ENCODE measurements at regions not wholly inside any gene's neighbourhood (a gene's known extent, or its start where the extent isn't known, plus 50 kb on each side); places are given as distances from the start of the nearest gene placed in this dataset.
"Not testable (repeated sequence)": the region's sequence is repeated elsewhere in the genome, so short reads cannot be mapped to it uniquely, and the experiment has no call there.

DNA sequence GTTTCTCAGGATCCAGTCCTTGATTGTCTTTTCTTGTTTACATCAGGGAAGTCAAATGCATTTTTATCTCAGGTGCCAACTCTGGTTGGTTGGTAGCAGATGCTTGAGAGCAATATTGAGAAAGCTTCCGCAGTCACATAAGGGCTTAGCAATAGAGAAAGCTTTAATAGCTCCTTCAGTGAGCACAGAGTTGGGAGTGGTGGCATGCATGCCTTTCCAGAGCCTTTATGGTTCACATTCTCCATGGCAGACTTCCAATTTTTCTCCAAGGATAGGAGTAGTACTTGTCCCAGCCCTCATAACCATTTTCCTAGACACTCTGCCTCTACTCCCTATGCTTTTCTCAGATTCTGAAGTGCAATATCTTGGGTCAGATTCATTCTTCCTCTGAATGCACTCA lies 280.4 kb downstream of the AEBP2 start:
- DNase-seq, result no peak

DNA sequence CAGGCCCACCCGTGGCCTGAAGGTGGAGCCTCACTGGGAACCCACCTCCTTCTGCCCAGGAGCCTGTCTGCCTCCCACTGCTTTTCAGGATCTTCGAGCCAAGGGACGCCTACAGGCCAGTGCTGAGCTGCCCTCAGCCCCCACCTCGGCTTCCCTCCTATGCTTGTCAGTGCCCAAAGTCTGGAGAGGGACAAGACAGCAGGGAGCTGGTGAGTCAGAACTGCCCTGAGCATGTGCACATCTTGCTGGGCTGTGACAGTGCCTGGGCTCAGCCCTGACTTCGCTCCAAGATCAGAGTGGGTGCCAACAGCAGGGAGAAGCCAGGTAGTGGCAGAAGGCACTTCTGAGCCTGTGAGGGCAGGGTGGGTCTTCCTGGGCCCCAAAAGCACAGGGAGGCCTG lies 286.8 kb downstream of the AEBP2 start:
- DNase-seq, result no peak

DNA sequence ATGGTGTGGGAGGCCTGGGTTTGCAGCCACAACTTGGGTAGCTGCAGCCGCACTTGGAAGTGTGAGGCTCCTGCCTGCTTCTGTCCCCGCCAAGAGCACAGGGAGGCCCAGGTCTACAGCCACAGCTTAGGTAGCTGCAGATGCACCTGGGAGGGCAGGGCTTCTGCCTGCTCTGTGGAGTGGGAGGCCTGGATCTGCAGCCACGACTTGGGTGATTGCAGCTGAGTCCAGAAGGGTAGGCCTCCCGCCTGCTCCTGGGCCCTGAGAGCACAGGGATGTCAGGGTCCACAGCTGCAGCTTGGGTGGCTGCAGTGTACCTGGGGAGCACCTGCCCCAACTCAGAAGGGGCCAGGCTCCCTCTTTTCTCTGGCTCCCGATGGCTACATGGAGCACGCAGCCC lies 287.3 kb downstream of the AEBP2 start:
- no peak for DNase-seq

DNA sequence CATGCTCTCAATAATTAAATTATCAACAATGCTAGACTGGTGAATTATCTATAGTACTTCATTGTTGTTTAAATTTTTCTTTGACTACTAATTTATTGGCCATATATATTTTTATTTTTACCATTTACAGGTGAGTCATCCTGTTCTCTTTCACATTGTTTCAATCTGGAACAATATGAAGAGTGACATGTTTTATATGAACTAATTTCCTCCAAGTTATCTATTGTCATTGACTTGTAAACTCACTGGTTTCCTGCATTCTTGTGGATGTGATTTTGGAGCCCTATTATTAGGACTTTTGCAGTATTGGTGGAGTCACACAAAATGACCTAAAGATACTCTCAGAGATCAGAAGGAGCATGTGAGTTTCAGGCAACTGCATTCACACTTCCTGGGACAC lies 297.7 kb downstream of the AEBP2 start:
- no peak for DNase-seq

DNA sequence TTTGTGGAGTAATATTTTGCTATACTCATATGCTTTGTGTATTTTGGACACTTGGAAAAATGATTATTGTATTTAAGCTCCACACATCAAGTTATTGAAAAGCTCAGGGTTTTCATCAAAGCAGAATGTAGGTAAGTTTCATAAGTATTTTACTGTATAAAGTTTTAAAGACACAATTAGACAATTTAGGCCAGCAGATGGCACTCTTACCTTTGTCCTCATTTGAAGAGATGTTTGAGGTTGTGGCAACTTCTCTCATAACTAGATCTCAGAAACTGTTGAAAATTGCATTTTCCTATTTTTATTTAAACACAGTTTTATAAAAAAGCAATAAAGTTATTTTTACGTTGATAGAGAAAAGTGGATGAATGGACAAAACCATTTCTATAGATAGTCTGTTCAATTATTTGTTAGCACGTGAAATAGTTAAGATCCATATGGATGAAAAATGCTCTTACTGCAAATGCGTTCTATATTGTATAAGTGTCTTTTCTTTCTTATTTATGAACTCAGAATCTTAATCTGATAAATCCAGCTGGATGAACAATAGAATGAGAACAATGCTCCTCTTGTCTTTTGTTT lies 300.0 kb downstream of the AEBP2 start:
- peak; percentile 41 for DNase-seq

DNA sequence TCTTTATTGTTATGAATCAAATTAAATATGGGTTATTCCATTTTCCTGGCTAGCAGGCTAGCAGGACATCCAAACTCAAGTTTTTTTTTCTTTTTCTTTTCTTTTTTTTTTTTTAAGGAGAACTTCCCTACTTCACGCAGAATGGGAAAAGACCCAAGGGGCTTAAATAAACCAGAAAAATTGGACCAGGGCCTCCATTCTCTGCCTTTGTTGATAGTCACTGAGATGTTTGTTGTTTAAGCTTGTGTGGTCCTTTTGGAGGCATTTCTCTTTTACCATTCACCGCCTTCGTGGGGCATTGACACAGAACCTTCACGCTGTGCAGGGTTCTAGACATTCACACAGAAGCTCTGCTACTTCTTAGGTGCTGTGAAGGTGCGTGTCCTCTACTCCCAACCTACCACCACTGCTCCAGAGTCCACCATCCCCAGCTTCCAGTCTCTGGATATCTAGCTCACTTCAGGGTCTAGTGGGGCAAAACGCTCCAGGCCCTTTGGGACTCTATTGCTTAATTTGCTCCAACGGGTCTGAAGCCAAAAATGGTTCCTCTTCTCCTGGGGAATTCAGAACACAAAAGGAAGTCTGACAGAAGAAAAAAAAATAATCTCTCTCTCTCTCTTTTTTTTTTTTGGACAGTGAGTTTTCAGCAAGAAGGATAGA lies 301.3 kb downstream of the AEBP2 start:
- DNase-seq, result no peak

DNA sequence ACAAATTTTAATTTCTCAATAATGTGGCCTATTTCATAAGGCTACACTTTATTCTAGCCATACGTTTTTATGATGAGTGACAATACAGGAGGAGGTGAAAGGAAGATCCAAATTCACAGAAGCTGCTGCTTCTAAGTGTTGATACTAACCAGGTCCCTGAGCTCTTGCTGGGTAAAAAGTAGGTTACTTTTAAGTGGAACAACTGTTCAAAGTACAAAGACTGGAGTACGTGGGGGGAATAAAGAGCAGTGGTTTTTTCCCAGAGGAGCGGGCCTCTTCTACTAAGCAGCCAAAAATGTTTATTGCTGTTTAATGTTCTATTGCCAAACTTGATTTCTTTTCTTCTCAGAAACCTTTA lies 301.8 kb downstream of the AEBP2 start:
- no peak for DNase-seq

DNA sequence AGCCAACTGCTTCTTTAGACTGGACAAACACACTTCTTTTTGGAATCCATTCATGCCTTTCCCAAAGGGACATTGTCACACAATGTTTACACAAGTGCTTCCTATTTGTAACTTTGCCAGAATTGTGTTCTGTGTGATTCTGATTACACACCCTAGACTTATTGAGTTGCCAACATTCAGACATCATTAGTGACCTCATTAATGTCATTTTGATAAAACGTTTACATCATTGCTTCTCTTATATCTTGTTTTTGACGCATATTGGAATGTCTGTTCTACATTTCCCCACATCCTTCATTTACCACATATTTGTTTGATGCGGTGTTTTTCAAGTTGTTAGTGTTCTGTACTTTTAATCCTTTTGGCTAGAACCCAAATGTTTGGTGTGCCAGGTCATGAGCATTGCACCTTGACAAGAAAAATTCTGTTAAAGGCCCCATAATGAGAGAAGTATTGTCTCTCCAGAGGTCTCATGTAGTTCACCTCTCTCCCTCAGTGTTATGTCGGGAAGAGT lies 305.5 kb downstream of the AEBP2 start:
- no peak for DNase-seq

DNA sequence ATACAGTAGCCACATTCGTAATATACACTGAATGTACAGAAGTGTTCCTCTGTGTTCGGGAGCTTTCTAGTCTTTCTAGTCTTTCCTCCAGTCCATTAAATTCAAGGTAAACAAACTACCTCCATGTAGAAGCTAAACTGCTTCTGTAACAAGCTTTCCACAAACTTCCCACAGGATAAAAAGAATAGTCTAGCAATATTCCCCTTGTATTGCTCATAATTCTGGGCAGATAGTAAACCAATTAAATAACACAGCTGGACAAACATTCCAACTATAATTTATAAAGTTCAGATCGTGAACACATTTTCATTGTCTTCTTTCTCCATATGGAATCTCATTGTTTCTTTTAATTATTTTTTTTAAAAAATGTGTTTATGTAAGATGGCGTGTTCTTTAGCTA lies 307.2 kb downstream of the AEBP2 start:
- no peak for DNase-seq

DNA sequence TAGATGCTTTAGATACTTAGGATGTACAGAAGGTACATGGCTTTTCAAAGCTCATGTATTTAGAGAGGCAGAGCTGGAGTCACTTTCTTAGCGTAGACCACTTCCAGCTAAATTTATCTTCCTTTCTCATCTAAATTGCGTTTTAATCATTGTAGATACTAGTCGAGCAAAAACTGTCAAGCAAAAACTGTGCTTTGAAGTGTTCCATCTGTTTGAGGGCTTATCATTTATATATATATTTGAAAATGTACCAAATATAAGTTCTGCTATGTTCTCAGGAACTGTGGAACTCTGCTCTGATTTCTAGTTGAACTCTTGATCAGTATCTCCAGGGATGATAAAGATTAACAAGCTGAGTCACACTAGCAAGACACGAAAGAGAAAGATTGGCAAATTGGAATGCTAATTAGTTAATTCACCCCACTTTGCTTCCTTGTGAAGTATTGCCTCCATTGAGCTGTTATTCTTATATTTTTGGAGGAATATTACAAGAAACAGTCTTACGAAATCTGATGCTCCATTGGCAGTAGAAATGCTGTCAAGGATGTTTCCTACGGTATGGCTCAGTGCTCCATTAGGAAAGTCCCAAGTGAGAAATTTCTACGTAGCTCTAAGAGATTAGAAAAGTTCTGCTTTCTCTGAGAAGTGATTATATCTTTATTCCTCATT lies 310.7 kb downstream of the AEBP2 start:
- DNase-seq, result no peak

DNA sequence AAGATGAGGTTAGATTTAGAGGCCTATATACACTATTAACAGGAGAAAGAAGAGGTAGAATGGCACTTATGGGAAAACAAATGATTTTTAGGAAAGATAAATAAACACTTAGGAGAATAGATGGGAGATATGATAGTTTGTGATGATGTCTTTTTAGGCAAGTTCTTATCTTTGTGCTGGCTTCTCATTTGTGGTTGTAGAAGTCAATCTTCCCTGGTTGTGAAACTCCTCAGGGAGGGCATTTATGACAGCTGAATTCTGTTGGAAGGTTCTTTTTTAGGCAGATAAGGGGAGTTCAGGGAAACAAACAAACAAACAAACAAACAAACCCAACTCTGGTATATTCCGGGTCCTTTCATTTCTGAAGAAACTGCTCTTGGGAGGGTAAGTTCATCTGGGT lies 311.8 kb downstream of the AEBP2 start:
- DNase-seq, result no peak

DNA sequence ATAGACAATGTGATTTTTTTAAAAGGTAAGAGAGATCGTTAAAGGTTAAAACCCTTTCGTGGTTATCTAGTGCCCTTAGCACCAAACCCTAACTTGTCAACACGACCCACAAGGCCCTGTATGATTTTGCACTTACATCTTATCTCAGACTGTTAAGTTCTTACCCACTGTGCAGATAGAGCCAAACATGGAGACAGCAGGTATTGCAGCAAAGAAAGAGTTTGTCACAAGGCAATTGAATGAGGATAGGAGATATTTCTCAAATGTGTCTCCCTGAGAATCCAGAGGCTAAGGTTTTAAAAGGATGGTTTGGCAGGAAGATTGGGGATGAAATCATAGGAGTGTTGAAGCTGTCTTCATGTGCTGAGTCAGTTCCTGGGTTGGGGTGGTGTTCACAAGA lies 313.4 kb downstream of the AEBP2 start:
- no peak for DNase-seq

DNA sequence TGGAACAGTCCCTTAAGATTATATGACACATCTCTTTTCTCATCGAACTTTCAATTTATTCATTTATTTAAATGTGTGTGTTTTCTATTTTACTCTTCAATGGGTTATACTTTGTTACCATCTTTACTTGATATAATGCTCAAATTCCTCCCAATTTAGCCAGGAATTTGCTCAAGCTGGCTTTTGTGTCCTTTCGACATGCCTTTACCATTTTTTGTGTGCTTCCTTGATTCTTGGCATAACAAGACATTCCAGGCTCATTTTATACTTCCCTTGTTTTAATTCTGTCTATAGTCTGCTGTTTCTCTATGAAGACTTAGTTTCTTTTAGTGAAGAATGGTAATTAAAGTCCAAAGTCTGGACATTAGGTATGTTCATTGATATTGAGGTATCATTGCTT lies 315.8 kb downstream of the AEBP2 start:
- DNase-seq, result no peak

DNA sequence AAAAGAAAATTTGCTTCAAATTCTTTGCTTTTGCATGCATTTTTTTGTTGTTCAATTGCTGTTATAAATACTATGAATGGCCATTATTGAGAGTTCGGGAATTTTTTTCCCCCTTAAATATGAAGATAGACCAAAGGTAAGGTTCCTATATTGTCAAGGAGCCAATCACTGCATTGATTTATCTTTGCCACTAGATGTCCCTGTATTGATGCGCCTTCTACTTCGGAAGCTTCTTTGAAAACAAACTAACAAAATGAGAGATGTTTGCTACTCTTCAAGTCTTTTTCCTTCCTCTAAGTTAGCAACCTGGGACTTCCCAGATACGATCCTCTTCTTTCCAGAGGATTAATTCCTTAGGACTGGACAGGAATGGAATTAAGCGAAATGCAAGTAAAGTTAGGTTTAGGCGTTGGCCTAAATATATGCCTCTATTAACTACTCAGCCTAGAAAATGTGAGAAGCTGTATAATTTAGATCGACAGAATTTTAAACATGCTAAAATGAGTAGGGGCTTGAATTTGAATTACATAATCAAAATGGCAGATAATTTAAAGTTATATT lies 318.1 kb downstream of the AEBP2 start:
- DNase-seq, result peak; percentile 13

DNA sequence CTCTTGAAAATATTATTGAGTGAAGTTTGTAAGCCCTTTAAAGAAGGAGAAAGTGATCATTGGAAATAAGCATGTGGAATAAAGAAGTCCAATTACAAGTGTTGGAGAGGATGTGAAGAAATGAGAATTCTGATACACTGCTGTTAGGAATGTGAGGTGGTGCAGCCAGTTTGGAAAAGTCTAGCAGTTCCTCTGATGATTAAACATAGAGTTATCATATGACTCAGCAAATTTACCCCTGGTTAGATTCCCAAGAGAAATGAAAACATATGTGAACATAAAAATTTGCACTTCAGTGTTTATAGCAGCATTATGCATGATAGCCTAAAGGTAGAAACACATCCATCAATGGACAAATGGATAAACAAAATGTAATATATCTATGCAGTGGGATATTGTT lies 319.9 kb downstream of the AEBP2 start:
- no peak for DNase-seq

DNA sequence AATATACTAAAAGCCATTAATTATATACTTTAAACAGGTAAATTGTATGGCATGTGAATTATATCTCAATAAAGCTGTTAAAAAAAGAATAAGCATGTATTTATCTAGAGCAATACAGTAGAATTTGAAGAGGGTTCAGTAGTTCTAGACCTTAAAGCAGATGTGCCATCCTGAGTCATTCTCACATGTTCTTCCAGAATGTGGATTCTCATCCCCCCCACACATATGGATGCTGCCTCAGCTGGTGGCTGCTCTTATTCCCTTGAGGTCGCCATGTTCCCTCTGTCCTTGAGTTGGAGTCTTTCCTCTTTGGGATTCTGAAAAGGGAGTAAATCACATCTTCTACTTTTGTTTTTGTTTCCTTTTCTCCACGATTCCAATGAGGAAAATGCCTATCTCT lies 321.3 kb downstream of the AEBP2 start:
- no peak for DNase-seq

DNA sequence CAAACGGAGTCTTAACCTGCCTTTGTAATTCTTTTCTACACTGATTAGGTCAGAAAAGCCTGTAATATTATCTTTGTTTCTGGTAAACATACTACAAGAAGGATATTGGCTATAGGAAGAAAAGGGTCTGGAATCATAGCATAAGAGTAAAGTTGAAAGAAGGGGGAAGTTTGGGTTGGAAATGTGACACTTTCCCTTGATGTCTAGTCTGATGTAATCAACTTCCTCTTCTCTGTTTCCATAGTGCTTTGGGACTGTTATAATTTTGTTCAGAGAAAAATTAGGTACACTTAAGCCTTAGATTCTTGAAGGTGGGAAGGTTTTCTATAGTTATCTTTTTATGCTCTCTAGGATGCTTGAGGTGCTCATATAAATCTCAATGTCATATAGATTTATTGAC lies 322.2 kb downstream of the AEBP2 start:
- DNase-seq, result no peak

DNA sequence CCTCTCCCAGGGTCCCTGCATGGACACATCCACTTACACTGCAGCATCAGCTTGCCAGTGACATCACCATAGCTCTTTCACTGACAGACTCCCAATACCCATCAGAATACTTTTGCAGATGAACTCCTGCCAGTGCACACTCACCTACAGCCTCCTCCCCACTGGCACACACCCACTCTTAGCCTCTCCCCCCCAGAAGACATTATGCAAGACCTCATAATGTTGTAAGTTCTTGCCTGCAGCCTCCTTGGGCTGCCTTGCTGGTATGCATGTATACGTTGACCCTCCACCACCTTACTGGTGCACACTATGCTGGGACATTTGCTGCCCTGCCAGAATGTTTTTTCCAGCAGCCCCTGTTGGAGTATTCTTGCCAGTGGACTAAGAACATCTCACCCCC lies 324.2 kb downstream of the AEBP2 start:
- no peak for DNase-seq

DNA sequence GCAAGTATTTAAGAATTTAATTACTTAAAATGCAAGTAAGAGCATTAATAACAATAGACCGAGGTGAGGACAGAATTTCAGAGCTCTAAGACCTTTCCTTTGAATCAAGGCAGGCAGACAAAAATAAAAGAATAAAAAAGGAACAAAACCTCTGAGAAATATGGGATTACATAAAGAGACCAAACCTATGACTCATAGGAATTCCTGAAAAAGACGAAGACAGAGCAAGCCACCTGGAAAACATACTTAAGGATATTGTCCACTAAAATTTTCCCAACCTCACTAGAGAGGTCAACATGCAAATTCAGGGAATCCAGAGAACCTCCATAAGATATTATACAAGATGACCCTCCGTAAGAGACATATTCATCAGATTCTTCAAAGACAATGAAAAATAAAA lies 325.1 kb downstream of the AEBP2 start:
- no peak for DNase-seq

DNA sequence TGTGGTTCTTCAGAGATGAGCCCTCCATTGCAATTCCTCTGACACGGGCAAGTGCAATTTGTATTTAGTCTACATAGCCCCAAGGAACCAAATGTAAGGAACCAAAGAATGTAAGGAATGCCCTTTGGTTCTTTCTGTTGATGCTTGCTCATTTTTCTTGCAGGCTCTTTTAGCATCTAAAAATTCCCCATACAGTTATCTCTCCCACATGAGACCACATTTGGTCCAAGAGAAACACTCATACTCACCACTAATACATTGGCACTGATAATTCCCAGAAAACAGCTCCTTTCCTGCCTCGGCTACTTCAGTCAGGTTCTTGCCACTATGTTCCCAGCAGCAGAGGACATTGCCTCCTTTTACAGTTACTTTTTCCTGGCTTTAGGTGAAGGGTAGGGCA lies 332.6 kb downstream of the AEBP2 start:
- no peak for DNase-seq

DNA sequence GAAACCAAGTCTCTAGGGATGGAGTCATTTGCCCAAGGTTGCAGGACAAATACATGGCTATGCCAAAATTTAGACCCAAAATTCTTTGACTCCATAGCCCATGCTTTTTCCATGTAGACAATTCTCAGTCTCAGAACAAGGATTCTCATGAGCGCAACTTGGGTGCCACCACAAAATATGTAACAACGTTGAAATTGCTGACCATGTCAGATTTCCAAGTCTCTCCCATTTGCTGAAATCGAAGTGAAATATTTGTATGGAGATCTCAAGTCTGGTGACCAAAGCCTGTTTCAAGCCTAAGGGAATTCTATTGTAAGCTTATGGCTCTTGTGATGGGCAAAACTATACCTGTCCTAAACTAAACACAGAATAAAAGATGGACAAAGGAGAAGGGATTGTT lies 333.5 kb downstream of the AEBP2 start:
- no peak for DNase-seq

DNA sequence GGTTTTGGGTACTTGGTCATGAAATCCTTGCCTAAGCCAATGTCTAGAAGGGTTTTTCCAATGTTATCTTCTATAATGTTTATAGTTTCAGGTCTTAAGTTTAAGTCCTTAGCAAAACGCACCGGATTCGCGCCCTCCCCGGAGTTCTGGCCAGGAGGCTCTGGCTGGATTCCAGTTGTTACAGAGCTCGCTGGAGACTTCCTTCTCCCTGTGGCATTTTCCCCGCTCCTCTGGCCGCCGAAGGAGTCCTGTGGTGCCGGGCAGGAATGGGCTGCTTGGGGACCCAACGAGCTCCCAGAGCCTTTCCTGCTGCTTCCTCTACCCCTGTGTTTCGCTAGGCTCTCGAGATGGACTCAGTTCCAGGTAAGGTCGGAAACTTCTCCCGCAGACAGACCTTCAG lies 335.9 kb downstream of the AEBP2 start:
- no peak for DNase-seq

DNA sequence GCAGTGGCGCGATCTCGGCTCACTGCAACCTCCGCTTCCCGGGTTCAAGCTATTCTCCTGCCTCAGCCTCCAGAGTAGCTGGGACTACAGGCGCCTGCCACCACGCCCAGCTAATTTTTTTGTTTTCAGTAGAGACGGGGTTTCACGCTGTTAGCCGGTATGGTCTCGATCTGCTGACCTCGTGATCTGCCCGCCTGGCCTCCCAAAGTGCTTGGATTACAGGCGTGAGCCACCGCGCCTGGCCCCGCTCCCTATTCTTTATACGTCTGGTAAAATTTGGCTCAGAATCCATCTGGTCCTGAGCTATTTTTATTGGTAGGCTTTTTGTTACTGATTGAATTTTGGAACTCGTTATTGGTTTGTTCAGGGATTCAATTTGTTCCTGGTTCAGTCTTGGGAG lies 336.7 kb downstream of the AEBP2 start:
- not testable (repeated sequence) for DNase-seq

DNA sequence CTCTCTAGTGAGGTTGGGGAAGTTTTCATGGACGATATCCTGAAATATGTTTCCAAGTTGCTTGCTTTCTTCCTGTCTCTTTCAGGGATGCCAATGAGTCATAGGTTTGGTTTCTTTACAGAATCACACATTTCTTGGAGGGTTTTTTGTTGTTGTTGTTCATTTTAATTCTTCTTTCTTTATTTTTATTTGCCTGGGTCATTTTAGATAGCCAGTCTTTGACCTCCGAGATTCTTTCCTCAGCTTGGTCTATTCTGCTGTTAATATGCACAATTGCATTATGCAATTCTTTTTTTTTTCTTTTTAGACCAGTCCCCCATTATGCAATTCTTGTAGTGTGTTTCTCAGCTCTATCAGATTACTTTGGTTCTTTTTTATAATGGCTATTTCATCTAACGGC lies 338.9 kb downstream of the AEBP2 start:
- no peak for DNase-seq
